HG02938 (cell line): ENCODE measurements at regions not wholly inside any gene's neighbourhood (a gene's known extent, or its start where the extent isn't known, plus 50 kb on each side); places are given as distances from the start of the nearest gene placed in this dataset.

Experiments used
- ATAC-seq: cut with Tn5 transposase; IDR thresholded peaks from one replicate; pipeline ENCODE4 v1.9.1; 2021; ENCODE audit warnings: mild to moderate bottlenecking, moderate library complexity; ENCODE audit not compliant: unreplicated experiment

GRCh38 chr5:123756816-123757215 is 244.8 kb downstream of the CSNK1G3 start:
- no peak for ATAC-seq

- ATAC-seq: no peak
These were observed 244.3 kb downstream of the CSNK1G3 start for GRCh38 chr5:123756318-123756665.

DNA sequence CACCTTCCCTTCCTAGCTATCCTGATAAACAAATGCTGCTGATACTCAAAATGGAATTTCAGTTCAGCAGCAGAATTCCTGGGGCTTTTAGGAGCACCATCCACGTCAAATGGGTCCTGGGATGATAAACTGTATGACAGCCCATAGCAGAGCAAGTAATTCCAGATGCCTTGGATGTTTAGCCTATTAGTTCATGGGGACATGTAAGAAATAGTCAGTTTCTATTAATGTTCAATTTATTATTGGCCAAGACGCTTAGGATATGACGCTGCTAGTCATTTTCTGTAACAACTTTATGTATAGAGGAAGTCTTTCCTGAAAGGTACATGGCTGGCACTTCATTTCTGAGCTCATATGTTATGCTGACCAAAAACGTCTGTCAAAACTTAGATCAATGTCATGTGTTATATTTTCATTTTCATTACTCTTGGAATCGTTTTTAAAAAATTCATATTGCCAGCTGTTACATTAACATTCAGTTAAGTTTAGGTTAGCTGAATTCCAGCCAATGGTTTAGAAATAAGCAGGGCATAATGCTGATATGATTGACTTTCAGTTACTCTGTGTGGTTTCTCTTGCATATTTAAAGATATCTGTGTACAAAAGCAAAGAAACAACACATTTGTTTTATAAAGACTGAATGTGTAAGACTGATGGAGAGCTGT is 243.8 kb downstream of the CSNK1G3 start:
- ATAC-seq: no peak

GRCh38 chr5:123754908-123755307 is 242.9 kb downstream of the CSNK1G3 start:
- no peak for ATAC-seq

DNA sequence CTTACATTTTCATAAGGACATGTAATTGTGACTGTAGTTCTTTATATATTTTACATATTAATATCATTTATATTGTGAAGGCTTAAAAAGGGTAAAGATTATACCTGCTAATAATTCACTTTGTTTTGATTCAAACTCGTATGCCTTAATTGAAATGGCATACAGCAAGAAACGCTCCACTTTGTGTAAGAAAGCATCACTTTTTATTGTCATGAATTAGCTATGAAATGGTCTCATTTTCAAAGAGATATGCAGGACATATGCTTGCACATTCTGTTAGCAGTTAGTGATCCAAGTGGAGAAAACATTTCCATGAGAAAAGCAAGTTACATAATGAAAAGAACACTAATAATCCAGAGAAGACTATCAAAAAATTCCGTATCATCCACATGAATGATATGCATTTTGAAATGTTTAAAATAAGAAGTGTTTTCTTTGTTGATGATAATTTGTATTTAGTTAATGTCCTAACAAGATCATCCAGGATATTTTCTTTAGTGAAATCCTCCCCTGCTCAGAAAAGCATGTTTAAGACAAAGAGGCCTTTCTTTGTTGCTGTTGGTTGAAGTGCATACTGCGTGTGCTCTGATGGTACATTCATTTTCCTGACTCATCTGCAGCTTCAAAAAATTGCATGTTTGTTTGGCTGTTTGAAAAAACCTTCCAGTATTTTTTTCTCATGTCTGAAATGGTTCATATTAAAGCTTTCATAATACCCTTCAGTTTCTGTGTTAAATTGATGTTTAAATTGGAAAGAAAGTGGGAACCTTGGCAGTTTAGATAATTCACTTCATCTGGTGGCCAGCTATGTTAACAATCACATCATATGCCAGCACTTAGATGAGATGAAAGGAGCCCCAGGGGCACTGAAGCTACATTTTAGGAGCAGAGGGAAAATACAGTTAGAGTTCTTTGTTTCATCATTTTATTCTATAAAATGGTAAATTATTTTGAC is 242.2 kb downstream of the CSNK1G3 start:
- no peak for ATAC-seq

- no peak for ATAC-seq
These were observed 241.4 kb downstream of the CSNK1G3 start for GRCh38 chr5:123753180-123753936.

DNA sequence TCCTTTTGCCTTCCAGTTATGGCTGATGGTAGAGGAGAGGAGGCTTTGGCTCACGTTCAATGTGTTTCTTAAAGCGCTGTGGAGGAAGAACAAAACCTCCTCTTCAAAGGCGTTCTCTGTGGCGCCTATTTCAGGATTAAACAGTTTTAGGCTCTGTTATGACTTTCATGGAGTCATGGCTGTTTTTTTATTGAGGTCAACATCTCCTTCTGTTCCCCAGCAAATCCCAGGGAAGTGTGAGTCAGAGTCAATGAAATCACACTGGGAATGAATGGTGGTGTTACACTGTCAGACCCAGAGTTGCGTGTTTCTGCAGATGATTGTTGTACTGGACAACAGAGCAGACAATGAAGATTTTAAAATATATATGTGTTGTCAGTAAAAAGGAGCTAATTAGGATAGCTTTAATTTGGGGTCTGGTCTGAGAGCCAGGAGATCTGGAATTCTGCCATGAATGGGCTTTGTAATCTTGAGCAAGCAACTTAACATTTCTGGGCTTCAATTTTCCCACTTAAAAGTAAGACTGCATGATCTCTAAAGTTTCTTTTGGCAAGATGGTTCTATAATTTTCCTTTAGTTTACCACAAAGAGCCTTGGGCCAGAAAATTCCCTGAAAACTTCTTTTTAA is 240.7 kb downstream of the CSNK1G3 start:
- ATAC-seq: no peak

GRCh38 chr5:123751670-123752069 is 239.7 kb downstream of the CSNK1G3 start:
- no peak for ATAC-seq

DNA sequence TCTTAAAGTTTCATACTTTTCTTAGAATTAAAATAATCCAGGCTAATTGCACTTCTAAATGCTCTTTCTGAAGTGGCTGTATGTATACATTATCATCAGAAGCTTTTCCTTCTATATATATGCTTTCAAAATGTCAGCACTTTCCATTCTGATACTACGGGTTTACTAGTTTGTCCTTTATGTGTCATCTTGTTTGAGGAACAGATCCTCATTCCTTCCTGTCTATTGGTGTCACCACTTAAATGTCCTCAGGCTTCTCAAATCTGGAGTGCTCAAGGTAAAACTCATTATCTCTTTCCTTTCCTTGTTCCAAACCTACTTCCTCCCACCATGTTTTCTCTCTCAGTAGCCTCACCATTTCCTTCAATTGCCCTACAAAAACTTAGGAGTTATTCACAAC is 236.3 kb downstream of the CSNK1G3 start:
- no peak for ATAC-seq

GRCh38 chr5:123746683-123747360 is 234.8 kb downstream of the CSNK1G3 start:
- ATAC-seq: no peak

GRCh38 chr5:123743990-123744583 is 232.1 kb downstream of the CSNK1G3 start:
- ATAC-seq: no peak

DNA sequence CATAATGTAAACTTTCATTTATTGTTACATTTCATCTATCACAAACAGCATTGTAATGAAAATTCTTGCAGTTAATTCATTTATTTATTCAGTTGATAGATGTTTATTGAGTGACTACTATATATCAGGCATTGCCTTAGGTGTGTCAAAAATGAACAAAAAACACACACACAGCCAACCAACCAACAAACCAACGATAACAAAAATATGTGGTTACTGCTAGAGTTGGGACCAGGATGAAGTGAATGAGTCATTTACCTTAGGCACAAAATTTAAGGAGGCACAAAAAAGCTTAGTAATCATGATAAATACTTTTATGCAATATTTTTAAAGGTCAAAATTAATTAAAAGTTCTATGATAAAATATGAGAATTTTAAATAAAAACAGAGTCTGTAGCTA is 223.4 kb downstream of the CSNK1G3 start:
- ATAC-seq: no peak

GRCh38 chr5:123732257-123732656 is 220.3 kb downstream of the CSNK1G3 start:
- ATAC-seq: no peak

DNA sequence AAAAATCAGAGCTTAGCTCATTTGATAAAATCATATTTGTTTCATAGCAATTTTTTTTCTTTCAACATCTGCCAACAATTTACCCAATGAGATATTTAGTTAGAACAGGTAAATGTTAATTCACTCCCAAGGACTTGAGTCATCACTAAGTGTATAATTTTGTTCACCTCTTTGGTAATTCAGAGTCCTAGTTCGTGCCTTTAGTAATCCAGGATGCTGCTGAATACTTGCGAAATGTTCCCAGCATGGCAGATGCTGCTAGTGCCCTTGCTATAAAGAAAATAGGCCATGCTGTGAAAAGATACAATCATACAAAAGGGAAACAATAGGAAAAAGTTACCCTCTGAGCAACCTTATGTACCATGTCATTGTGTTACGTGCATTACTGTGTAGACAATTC is 210.5 kb downstream of the CSNK1G3 start:
- no peak for ATAC-seq

DNA sequence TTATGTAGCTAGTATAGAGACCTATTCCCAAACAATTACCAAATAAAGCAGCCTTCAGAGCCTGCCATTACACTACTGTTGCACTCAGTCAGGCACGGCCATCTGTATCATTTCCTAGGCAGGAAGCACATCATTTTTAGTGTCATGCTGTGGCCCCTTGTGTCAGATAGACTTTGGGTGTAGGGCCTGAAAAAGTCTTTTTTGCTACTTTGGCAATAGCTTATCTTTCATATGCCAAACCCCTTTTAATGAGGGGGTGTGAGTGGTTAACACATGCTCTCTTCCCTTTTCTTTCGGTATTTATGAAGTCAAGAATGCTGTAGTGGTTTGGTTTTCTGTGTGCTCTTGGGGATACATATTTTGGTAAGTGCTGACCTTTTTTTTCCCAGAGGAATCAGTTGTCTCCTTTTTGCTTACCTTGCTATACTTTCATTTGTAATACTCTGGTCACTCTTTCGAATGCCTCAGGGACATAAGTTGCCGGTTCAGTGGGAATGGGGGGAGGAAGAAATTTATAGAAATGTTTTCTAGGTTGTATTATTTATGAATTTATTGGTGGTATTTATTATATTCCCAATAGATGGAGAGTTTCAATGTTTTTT is 209.8 kb downstream of the CSNK1G3 start:
- no peak for ATAC-seq

DNA sequence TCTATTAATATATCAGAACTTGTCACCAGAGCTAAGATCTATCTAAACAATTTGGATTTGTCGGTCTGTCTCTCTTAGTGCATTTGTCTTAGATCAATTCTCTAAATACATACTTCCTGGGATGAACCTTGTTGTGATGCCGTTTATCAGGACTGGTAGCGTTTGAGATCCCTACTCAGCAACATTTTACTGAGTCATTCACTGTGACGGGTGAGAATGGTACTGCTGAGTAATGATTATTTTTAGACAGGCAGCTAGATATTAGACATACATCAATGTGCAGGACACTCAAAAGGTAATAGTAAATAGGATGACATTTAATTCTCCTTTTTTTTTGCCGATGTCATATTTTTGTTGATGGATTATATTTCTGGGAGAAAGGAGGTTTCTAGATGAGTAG is 209.0 kb downstream of the CSNK1G3 start:
- no peak for ATAC-seq

GRCh38 chr5:123720339-123720738 is 208.4 kb downstream of the CSNK1G3 start:
- no peak for ATAC-seq

DNA sequence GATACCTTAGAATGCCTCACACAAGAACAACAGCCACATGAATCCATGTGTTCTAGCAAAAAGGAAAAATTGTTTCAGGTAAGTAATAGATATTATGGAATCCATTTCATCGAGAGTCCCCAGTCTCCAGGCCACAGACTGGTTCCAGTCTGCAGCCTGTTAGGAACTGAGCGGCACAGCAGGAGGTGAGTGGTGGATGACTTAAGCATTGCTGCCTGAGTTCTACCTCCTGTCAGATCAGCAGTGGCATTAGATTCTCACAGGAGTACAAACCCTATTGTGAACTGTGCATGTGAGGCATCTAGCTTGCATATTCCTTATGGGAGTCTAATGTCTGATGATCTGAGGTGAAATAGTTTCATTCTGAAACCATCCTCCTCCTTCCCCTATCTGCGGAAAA is 207.0 kb downstream of the CSNK1G3 start:
- no peak for ATAC-seq

- no peak for ATAC-seq
These were observed 206.3 kb downstream of the CSNK1G3 start for GRCh38 chr5:123718238-123718637.

- ATAC-seq: no peak
These were observed 205.2 kb downstream of the CSNK1G3 start for GRCh38 chr5:123717139-123717538.
